ENCODE measurements at regions not wholly inside any gene's neighbourhood (a gene's known extent, or its start where the extent isn't known, plus 50 kb on each side); places are given as distances from the start of the nearest gene placed in this dataset.
"Not testable (repeated sequence)": the region's sequence is repeated elsewhere in the genome, so short reads cannot be mapped to it uniquely, and the experiment has no call there.

- DNase-seq, result no peak
Observed at GRCh38 chr5:4022056-4022670, 426.5 kb downstream of the IRX1 start.

- no peak for DNase-seq
Observed at GRCh38 chr5:4023091-4023752, 427.6 kb downstream of the IRX1 start.

GRCh38 chr5:4023753-4024335 is 428.2 kb downstream of the IRX1 start:
- DNase-seq, result no peak

GRCh38 chr5:4027088-4027734 is 431.6 kb downstream of the IRX1 start:
- DNase-seq, result no peak

GRCh38 chr5:4028384-4028783 is 432.8 kb downstream of the IRX1 start:
- DNase-seq, result no peak

- not testable (repeated sequence) for DNase-seq
Observed at GRCh38 chr5:4033546-4033945, 437.9 kb downstream of the IRX1 start.

- no peak for DNase-seq
Observed at GRCh38 chr5:4036861-4037260, 441.2 kb downstream of the IRX1 start.

- no peak for DNase-seq
Observed at GRCh38 chr5:4038994-4039393, 443.4 kb downstream of the IRX1 start.

GRCh38 chr5:4042311-4042710 is 446.7 kb downstream of the IRX1 start:
- no peak for DNase-seq

- no peak for DNase-seq
Observed at GRCh38 chr5:4043135-4043534, 447.5 kb downstream of the IRX1 start.

- no peak for DNase-seq
Observed at GRCh38 chr5:4044881-4045280, 449.2 kb downstream of the IRX1 start.

- DNase-seq, result no peak
Observed at GRCh38 chr5:4048398-4048797, 452.8 kb downstream of the IRX1 start.

GRCh38 chr5:4050203-4050602 is 454.6 kb downstream of the IRX1 start:
- no peak for DNase-seq

- no peak for DNase-seq
Observed at GRCh38 chr5:4053136-4053535, 457.5 kb downstream of the IRX1 start.

GRCh38 chr5:4054092-4054491 is 458.5 kb downstream of the IRX1 start:
- DNase-seq, result no peak

- no peak for DNase-seq
Observed at GRCh38 chr5:4058899-4059298, 463.3 kb downstream of the IRX1 start.

GRCh38 chr5:4065472-4066320 is 470.1 kb downstream of the IRX1 start:
- DNase-seq, result no peak

- no peak for DNase-seq
Observed at GRCh38 chr5:4068171-4068570, 472.5 kb downstream of the IRX1 start.

GRCh38 chr5:4078544-4078943 is 482.9 kb downstream of the IRX1 start:
- no peak for DNase-seq

GRCh38 chr5:4079831-4080230 is 484.2 kb downstream of the IRX1 start:
- no peak for DNase-seq

- DNase-seq, result no peak
Observed at GRCh38 chr5:4080370-4080769, 484.7 kb downstream of the IRX1 start.

- no peak for DNase-seq
Observed at GRCh38 chr5:4081059-4081458, 485.4 kb downstream of the IRX1 start.

GRCh38 chr5:4081466-4081865 is 485.8 kb downstream of the IRX1 start:
- DNase-seq, result no peak

Data from activated CD4-positive, CD25-positive, alpha-beta regulatory T cell (primary cell).